GM12864 (cell line): ENCODE measurements at regions not wholly inside any gene's neighbourhood (a gene's known extent, or its start where the extent isn't known, plus 50 kb on each side); places are given as distances from the start of the nearest gene placed in this dataset.

Experiments
- DNase-seq: peaks from one replicate; pipeline ENCODE4 v3.0.0-alpha.2; 2011; ENCODE audit warnings: low read depth
- H3K4me3 ChIP-seq: 2 replicates; pipeline ENCODE4 v1.5.1; 2011; ENCODE audit warnings: mild to moderate bottlenecking, low read depth, low read length, control low read depth
- TF ChIP-seq, protein P1 (sequence below): IDR thresholded peaks from 2 replicates; pipeline ENCODE4 v1.5.1; 2011; ENCODE audit warnings: low read depth, mild to moderate bottlenecking, moderate library complexity, low read length, control low read depth, inconsistent platforms; ENCODE audit errors: missing control alignments

DNA sequence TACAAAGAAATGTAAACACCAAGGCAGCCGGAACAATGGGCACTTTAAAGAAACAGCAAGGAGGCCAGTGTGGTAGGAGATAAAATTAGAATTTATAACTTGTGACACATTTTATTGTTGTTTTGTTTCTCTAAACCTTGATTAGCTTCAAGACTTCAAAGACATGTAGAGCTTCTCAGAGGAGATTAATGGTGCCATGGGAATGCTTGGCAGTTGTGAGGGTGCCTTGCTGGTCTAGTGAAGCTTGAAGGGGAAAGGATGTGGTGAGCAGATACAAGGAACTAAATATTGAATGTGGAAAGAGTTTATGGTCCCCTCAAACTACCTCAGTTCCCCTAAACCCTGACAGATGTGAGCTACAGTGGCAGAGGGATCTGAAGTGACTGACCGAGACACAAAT lies 322.4 kb upstream of the ADAMTS16 start:
- TF ChIP-seq, protein P1, sequence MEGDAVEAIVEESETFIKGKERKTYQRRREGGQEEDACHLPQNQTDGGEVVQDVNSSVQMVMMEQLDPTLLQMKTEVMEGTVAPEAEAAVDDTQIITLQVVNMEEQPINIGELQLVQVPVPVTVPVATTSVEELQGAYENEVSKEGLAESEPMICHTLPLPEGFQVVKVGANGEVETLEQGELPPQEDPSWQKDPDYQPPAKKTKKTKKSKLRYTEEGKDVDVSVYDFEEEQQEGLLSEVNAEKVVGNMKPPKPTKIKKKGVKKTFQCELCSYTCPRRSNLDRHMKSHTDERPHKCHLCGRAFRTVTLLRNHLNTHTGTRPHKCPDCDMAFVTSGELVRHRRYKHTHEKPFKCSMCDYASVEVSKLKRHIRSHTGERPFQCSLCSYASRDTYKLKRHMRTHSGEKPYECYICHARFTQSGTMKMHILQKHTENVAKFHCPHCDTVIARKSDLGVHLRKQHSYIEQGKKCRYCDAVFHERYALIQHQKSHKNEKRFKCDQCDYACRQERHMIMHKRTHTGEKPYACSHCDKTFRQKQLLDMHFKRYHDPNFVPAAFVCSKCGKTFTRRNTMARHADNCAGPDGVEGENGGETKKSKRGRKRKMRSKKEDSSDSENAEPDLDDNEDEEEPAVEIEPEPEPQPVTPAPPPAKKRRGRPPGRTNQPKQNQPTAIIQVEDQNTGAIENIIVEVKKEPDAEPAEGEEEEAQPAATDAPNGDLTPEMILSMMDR = no peak
- no peak for DNase-seq
- no peak overlapping the region for H3K4me3 ChIP-seq

DNA sequence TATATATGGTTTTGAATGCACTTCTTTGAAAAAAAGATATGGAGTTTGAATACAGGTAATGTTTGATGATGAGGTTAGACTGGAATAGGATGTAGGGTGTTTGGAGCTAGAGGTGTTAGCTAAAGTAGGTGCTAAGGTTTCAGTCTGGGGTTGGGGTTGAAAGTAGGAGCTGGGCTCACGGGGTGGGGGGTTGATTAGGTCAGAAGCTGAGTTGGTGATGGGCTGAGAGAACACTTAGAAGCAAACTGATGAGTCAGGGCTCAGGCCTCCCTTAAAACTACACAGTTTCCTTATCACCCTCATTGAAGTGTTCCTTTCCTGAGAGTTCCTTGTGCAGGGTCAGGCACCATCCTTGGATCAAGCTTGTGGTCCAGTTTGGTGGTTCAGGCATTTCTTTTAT lies 308.8 kb upstream of the ADAMTS16 start:
- H3K4me3 ChIP-seq = no peak overlapping the region
- TF ChIP-seq, protein P1 = no peak
- no peak for DNase-seq

DNA sequence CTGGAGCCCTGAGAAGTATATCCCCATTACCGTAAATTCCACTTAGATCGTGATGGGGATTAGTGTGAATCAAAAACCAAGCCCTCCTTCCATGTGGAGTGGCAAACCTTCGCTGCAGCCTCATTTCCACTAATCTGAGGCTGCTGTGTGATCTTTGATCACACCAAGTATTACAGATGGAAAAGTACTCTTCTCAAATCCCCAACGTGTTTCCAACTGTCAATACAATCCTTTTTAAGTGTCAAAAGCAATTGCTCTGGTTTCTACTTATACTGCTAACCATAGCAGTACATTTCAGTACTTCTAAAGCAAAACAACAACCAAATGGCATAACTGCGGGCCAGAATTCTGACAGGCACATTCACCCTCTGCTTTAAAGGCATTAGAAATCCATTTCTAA lies 307.7 kb upstream of the ADAMTS16 start:
- TF ChIP-seq, protein P1 = no peak
- H3K4me3 ChIP-seq = no peak overlapping the region
- DNase-seq = no peak

DNA sequence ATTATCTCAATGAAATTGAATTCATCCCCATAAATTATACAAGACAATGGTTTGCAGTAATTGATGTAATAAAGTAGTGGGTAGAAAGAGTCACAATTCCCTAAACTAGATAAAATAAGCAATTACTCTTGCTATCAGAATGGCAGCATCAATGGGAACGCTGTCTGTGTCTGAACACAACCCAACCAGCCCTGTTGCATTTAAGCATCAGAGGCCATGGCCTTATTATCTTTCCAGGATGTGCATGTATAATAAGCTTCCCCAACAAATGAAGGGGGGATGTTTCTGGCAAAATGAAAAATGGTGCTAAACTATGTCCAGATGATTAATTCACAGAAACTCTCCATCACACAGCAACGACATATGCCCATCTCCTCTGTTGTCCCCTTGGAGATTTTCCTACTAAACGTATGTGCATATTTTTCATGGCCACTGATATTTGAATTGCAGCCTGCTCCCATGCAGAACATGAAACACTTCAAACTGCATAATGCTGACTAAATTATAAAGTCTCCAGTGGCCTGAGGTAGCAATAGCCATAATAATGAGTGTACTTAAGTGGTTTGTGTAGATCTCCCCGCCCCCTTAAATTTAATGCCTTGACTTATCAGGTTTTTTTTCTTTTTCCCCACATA lies 306.9 kb upstream of the ADAMTS16 start:
- H3K4me3 ChIP-seq = no peak overlapping the region
- TF ChIP-seq, protein P1 = no peak
- DNase-seq = no peak

DNA sequence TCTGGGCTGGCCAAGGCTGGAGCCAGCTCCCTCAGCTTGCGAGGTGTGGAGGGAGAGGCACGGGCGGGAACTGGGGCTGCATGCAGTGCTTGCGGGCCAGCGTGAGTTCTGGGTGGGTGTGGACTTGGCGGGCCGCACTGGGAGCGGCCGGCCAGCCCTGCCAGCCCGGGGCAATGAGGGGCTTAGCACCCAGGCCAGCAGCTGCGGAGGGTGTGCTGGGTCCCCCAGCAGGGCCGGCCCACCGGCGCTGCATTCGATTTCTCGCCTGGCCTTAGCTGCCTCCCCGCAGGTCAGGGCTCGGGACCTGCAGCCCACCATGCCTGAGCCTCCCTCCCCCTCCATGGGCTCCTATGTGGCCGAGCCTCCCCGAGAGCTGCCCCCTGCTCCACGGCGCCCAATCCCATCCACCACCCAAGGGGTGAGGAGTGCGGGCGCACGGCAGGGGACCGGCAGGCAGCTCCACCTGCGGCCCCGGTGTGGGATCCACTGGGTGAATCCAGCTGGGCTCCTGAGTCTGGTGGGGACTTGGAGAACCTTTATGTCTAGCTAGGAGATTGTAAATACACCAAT lies 302.6 kb upstream of the ADAMTS16 start:
- DNase-seq = no peak
- TF ChIP-seq, protein P1 = no peak
- H3K4me3 ChIP-seq = no peak overlapping the region

DNA sequence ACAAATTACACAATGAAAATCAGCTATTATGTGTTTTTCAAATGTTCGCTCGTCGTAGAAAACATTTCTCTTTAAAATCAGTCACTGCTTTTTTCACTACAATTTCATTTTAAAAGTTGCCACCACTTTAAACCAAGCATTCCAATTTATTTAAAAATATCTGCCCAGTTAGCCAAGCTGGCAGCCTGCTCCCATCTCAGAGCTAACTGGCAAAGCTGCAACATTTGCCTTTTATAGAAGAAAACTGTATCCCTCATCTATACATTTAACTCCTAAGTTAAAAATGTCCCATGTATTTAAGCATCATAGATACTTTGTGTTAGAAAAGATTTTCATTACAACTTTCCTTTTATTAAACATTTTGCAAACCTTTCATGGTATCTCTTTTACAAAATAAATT lies 294.9 kb upstream of the ADAMTS16 start:
- TF ChIP-seq, protein P1 = no peak
- no peak for DNase-seq
- no peak overlapping the region for H3K4me3 ChIP-seq

DNA sequence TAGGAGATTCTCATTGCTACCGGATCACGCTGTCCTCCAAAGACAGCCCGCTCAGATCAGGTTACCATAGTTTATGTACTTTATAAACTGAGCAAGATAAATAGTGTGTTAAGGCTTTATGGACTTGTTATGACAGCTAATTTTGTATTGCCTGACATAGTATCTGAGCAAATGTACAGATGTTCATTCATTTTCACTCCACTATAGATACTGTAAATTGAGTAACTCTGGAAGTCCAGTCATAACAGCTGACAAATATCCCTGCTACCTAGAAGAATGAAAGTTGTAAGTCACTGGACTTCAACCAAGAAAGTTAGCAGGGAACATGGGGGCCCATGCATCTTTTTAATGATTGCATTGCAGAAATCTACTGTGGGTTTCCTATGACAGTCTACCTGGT lies 292.4 kb upstream of the ADAMTS16 start:
- no peak for DNase-seq
- no peak overlapping the region for H3K4me3 ChIP-seq
- TF ChIP-seq, protein P1 = no peak
